Peyer's patch (tissue), 4 donors: ENCODE measurements at regions not wholly inside any gene's neighbourhood (a gene's known extent, or its start where the extent isn't known, plus 50 kb on each side); places are given as distances from the start of the nearest gene placed in this dataset.

Experiments used
- POLR2A ChIP-seq, 2 donors: fragments of 450-650 bp; IDR thresholded peaks; one replicate each; pipeline ENCODE4 v1.5.1; 2017; ENCODE audit warnings: antibody characterized with exemption in 2 of 2, mild to moderate bottlenecking in 2 of 2, moderate library complexity in 2 of 2
- TF ChIP-seq, protein P1 (sequence below), 6 experiments: fragments of 450-650 bp in 4 of 6; fragments of 200-600 bp in 2 of 6; sonication (generic) in 1 of 6; IDR thresholded peaks; one replicate each; pipeline ENCODE4 v1.5.1; 2017 to 2019; ENCODE audit warnings: antibody characterized with exemption in 6 of 6, mild to moderate bottlenecking in 3 of 6, moderate library complexity in 1 of 6

DNA sequence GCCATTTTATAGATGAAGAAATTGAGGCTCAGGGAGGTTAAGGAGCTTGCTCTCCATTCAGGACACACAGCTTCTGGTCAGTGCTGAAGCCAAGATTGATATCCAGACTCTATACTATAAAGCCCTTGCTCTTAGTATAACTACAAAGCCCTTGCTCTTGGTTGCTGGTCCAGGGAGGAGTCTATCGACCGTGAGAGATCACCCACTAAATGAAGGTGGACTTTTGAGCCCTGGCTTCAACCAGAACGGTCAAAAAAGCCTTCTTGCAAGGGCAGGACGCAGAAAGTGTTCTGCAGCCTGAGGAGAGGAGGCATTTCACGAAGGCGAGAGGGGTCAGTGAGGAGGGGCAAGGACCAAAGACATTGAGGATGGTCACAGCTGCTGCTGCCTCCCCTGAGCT, 176.3 kb downstream of the CYP26A1 start:
- TF ChIP-seq, protein P1, sequence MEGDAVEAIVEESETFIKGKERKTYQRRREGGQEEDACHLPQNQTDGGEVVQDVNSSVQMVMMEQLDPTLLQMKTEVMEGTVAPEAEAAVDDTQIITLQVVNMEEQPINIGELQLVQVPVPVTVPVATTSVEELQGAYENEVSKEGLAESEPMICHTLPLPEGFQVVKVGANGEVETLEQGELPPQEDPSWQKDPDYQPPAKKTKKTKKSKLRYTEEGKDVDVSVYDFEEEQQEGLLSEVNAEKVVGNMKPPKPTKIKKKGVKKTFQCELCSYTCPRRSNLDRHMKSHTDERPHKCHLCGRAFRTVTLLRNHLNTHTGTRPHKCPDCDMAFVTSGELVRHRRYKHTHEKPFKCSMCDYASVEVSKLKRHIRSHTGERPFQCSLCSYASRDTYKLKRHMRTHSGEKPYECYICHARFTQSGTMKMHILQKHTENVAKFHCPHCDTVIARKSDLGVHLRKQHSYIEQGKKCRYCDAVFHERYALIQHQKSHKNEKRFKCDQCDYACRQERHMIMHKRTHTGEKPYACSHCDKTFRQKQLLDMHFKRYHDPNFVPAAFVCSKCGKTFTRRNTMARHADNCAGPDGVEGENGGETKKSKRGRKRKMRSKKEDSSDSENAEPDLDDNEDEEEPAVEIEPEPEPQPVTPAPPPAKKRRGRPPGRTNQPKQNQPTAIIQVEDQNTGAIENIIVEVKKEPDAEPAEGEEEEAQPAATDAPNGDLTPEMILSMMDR (IDR thresholded peaks at IDR 0.05) = no peak
- TF ChIP-seq POLR2A (IDR thresholded peaks at IDR 0.05) = no peak
